Cardiac fibroblast (primary cell): ENCODE measurements at regions not wholly inside any gene's neighbourhood (a gene's known extent, or its start where the extent isn't known, plus 50 kb on each side); places are given as distances from the start of the nearest gene placed in this dataset.

Source experiments
- DNase-seq, 2 donors: peaks; one replicate each; pipeline versions ENCODE4 v3.0.0 to v3.0.0-alpha.2; 2010; ENCODE audit warnings: low read depth in 2 of 2
- H3K4me3 ChIP-seq, 2 donors: replicated peaks in 1 of 2; 1 replicate in 1 of 2; 2 replicates in 1 of 2; pipeline ENCODE4 v1.5.1; 2011; ENCODE audit warnings: low read depth in 2 of 2, low read length in 2 of 2, mild to moderate bottlenecking in 2 of 2, moderate library complexity in 1 of 2
- TF ChIP-seq, protein P1 (sequence below): IDR thresholded peaks from one replicate; pipeline ENCODE4 v1.5.1; 2011; ENCODE audit warnings: low read depth, mild to moderate bottlenecking, low read length, inconsistent platforms

DNA sequence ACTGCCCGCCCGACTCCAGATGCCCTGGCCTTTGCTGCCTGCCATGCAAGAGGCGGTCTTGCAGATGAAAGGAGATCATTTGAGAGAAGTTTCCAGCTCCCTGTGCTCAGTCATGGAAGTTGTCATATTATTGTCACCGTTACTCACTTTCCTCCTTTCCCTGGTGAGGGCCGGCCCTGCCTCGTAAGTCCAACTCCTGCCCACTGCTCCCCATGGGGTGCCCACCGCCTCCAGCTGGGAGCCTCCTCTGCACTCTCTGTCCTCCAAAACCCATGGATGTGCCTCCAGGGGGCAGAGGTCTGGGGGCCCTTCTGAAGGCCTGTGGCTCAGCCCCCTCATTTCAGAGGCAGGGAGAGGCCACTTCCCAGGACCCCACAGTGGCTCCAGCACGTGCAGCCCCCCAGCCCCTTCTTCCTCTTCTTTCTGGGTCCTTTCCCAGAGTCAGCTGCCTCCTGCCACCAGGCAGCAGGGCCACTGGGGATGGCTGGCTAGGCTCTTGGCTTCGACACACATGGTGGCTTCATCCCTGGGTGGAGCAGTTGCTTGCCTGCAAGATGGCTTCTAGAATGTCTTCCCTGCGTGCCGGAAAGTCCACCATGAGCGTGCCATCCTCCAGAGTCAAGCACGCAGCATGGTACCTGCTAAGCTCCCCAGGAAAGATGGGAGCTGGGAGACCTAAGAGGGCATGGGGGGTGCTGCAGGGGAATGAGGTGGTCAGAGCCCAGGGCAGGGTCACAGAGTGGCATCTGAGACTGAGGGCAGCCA, 97.9 kb upstream of the RUNX3 start:
- DNase-seq, result no peak
- no peak overlapping the region for H3K4me3 ChIP-seq
- TF ChIP-seq, protein P1, sequence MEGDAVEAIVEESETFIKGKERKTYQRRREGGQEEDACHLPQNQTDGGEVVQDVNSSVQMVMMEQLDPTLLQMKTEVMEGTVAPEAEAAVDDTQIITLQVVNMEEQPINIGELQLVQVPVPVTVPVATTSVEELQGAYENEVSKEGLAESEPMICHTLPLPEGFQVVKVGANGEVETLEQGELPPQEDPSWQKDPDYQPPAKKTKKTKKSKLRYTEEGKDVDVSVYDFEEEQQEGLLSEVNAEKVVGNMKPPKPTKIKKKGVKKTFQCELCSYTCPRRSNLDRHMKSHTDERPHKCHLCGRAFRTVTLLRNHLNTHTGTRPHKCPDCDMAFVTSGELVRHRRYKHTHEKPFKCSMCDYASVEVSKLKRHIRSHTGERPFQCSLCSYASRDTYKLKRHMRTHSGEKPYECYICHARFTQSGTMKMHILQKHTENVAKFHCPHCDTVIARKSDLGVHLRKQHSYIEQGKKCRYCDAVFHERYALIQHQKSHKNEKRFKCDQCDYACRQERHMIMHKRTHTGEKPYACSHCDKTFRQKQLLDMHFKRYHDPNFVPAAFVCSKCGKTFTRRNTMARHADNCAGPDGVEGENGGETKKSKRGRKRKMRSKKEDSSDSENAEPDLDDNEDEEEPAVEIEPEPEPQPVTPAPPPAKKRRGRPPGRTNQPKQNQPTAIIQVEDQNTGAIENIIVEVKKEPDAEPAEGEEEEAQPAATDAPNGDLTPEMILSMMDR, result no peak

- TF ChIP-seq, protein P1, result no peak
- DNase-seq, result no peak
- no peak overlapping the region for H3K4me3 ChIP-seq
Measured at GRCh38 chr1:25026730-25027450, 96.8 kb upstream of the RUNX3 start.

GRCh38 chr1:25026304-25026703, 96.2 kb upstream of the RUNX3 start:
- H3K4me3 ChIP-seq, result no peak overlapping the region
- DNase-seq, result no peak
- TF ChIP-seq, protein P1, result no peak

DNA sequence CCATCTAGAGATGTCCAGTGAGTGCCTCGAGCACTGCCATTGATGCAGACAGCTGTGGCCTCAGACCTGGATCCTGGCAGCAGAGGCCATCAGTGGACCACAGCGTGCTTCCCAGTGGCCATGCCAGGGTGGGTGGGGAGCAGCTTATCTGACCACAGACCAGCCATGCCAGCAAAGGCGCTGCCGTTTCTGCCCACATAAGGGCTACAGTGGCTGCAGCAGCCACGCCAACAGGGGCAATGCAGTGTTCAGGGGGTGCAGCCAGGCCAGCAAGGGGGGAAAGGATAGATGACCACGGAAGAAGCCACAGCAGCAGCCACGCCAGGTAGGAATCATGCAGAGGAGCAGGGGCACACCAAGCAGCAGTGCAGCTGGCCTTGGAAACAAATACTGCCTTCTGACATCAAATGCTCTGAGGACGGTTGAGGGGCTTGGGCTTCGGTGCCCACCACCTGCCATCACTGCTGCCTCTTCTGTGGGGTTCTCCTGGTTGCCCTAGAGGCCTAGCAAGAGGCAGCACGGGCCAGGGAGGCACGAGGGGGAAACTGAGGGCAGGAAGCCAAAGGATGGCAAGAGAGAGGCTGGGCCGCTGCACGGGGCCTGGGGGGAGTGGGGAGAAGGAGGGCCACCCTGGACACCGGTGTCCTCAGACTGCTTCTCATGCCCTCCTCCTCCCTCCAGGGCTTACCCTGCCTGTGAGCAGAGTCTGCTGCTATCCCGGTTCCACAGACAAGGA, 94.7 kb upstream of the RUNX3 start:
- DNase-seq, result no peak
- no peak overlapping the region for H3K4me3 ChIP-seq
- TF ChIP-seq, protein P1, result no peak

GRCh38 chr1:25023826-25024225, 93.8 kb upstream of the RUNX3 start:
- DNase-seq, result no peak
- no peak overlapping the region for H3K4me3 ChIP-seq
- TF ChIP-seq, protein P1, result no peak

DNA sequence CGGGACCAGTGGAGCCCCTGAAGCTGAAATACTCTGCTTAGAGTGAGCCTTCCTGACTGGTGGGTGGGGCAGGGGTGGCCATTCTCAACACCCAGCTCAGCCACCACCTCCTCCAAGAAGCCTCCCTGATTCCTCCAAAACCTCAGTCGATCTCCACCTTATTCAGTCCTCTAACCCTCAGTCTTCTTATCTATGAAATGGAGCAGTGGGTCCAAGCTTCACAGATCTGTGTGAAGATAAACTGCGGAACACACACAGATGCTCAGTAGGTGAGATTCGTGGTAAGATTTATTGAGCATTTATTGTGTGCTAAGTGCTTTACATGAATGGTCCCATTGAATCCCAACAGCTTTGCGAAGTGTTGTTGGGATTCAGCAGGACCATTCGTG, 93.1 kb upstream of the RUNX3 start:
- no peak for DNase-seq
- TF ChIP-seq, protein P1, result no peak
- H3K4me3 ChIP-seq, result no peak overlapping the region
